ENCODE measurements at regions not wholly inside any gene's neighbourhood (a gene's known extent, or its start where the extent isn't known, plus 50 kb on each side); places are given as distances from the start of the nearest gene placed in this dataset.
A peak's percentile ranks its signal among the peaks of the same experiment; 100 is the strongest.
"Not testable (repeated sequence)": the region's sequence is repeated elsewhere in the genome, so short reads cannot be mapped to it uniquely, and the experiment has no call there.

GRCh38 chr11:24264868-24265267, 232.0 kb upstream of the LUZP2 start:
- DNase-seq (ENCODE audit: low spot score): no peak

DNA sequence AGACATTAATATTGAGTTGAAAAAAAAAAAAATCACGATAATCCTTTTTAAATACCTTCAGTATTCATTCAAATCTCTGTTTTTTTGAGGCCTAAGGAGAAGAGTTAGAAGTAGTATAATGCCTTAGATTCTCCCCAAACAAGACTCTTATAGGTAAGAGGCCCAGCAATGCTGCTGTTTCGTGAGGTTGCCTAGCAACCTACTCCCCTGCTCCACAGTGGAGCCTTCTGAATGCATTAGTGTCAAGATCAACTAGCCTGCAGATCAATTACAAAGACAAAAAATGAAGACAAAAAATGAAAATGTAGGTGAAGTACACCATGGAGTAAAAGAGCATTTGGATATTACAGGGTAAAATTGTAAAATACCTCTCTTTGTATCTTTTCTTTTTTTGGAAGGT, 229.8 kb upstream of the LUZP2 start:
- DNase-seq (ENCODE audit: low spot score): no peak

- DNase-seq (ENCODE audit: low spot score): no peak
Observed at GRCh38 chr11:24271798-24272197, 225.1 kb upstream of the LUZP2 start.

- DNase-seq (ENCODE audit: low spot score): not testable (repeated sequence)
Observed at GRCh38 chr11:24274214-24274781, 222.6 kb upstream of the LUZP2 start.

DNA sequence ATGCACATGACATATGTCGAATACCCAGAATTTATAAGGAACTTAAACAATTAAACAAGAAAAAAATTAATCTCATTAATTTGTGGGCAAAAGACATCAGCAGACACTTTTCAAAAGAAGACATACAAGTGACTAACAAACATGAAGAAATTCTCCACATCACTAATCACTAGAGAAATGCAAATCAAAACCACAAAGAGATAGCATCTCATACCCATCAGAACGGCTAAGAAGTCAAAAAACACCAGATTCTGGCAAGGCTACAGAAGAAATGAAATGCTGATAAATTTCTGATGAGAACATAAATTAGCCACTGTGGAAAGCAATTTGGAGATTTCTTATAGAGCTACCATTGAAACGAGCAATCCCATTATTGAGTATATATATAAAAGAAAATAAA, 210.6 kb upstream of the LUZP2 start:
- no peak for DNase-seq (ENCODE audit: low spot score)

- DNase-seq (ENCODE audit: low spot score): no peak
Observed at GRCh38 chr11:24289301-24289700, 207.6 kb upstream of the LUZP2 start.

- DNase-seq (ENCODE audit: low spot score): no peak
Observed at GRCh38 chr11:24293964-24294363, 202.9 kb upstream of the LUZP2 start.

DNA sequence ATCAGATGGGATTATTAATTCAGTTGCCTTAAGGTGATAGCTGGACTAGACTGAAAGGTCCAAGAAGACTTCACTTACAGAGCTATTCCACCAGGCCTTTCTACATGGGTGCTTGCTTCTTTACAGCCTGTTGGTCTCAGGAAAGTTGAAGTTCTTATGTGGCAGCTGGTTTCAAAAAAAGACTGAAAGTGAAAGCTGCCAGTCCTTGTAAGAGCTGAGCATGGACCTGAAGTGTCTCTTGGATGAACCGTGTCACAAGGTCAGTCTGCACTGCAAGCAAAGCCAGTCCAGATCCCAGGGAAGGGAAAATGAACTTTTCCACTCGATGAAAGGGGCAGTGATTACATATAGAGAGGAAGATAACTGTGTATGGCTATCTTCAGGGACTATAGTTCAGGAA, 201.5 kb upstream of the LUZP2 start:
- no peak for DNase-seq (ENCODE audit: low spot score)

DNA sequence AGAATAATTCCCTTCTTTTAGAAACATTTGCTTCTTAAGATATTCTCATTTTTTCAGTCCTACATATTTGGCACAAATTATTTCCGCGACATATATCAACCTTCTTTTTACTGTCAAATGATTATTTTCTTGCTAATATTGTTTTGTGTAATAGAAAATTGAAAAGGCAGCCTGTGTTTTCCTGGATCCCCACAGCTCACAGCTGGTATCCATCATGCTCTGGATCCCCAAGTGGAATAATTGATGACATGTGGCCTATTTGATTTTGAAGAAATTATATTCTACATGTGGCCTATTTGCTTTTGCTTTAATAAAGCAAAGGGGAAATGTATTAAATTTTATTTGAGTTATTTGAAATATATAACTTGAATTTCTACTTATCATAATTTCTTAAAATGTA, 199.4 kb upstream of the LUZP2 start:
- no peak for DNase-seq (ENCODE audit: low spot score)

- no peak for DNase-seq (ENCODE audit: low spot score)
Observed at GRCh38 chr11:24298146-24298545, 198.7 kb upstream of the LUZP2 start.

- no peak for DNase-seq (ENCODE audit: low spot score)
Observed at GRCh38 chr11:24311974-24312373, 184.9 kb upstream of the LUZP2 start.

DNA sequence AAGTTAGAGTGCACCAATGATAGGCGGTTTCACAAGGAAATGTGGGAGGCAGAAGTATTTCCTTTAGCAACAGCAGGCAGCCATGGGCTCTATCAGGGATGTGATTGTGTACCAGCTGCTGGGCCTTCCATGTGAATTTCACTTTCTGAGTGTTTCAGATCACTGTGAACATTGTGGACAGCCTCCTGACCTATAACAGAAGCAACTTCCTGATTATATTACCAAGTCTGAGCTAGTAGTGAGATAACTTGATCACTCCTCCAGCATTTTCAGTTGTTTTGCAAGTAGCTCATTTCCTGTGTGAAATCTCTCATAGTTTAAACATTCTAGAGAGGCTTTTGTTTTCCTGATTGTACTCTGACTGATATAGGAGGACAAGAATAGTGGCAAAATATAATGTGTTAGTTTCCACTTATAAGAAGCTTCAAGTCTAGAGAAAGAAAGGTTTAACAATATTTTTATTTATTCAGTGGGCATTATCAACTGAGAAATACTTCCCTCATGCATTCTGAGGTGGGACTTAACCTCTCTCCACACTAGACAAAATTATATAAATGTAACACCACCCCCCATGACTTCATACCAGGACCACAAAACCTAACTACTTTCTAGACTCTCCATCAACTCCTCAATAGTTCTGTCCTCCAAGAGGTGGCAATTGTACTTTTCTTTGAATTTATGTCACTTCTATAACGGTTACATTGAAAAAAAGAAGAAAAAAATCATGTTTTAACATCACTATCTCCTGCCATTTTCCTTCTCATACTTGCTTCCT, 184.2 kb upstream of the LUZP2 start:
- DNase-seq (ENCODE audit: low spot score): no peak

- no peak for DNase-seq (ENCODE audit: low spot score)
Observed at GRCh38 chr11:24321229-24321628, 175.6 kb upstream of the LUZP2 start.

DNA sequence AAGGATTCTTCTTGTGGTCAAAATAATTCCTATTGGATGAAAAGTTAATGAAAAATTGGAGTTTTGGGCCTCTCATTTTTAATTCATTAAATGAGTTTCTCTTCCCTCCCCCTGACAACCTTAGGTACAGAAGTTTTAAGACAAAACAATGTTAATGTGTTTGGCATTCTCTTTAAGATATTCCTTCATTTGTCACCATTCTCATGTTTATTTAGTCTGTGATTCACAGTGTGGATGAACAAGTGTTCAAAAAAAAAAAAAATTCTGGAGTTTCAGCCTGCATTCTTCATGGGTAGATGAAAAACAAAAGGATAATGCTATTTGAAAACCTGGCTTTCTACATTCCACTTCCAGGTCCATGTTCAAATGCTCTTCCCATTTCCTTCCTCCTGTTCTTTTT, 172.6 kb upstream of the LUZP2 start:
- DNase-seq (ENCODE audit: low spot score): no peak

GRCh38 chr11:24344222-24344621, 152.6 kb upstream of the LUZP2 start:
- DNase-seq (ENCODE audit: low spot score): no peak

GRCh38 chr11:24348908-24349307, 147.9 kb upstream of the LUZP2 start:
- no peak for DNase-seq (ENCODE audit: low spot score)

- DNase-seq (ENCODE audit: low spot score): no peak
Observed at GRCh38 chr11:24351179-24351578, 145.7 kb upstream of the LUZP2 start.

- no peak for DNase-seq (ENCODE audit: low spot score)
Observed at GRCh38 chr11:24356501-24356900, 140.4 kb upstream of the LUZP2 start.

GRCh38 chr11:24357620-24358410, 139.0 kb upstream of the LUZP2 start:
- no peak for DNase-seq (ENCODE audit: low spot score)

- no peak for DNase-seq (ENCODE audit: low spot score)
Observed at GRCh38 chr11:24372491-24372890, 124.4 kb upstream of the LUZP2 start.

- DNase-seq (ENCODE audit: low spot score): peak; percentile 18
Observed at GRCh38 chr11:24373516-24373915, 123.3 kb upstream of the LUZP2 start.

GRCh38 chr11:24375351-24375750, 121.5 kb upstream of the LUZP2 start:
- DNase-seq (ENCODE audit: low spot score): no peak

GRCh38 chr11:24375931-24376330, 120.9 kb upstream of the LUZP2 start:
- DNase-seq (ENCODE audit: low spot score): no peak

All from Ammon's horn (tissue), 1 donor.